Mesenchymal stem cell (in vitro differentiated cells and primary cell): ENCODE measurements at regions not wholly inside any gene's neighbourhood (a gene's known extent, or its start where the extent isn't known, plus 50 kb on each side); places are given as distances from the start of the nearest gene placed in this dataset.
"Not testable (repeated sequence)": the region's sequence is repeated elsewhere in the genome, so short reads cannot be mapped to it uniquely, and the experiment has no call there.

ENCODE experiments used
- DNase-seq: peaks from one replicate; pipeline ENCODE4 v3.0.0-alpha.2; 2013
- H2AFZ ChIP-seq: one replicate; pipeline ENCODE4 v1.6.1; 2013; ENCODE audit warnings: low read depth, mild to moderate bottlenecking, control low read depth, inconsistent platforms, low read length, moderate library complexity
- H2AK5ac ChIP-seq: 2 replicates; pipeline ENCODE4 v1.6.1; 2013; ENCODE audit warnings: low read length, moderate library complexity, mild to moderate bottlenecking, inconsistent platforms; ENCODE audit not compliant: severe bottlenecking
- H2BK120ac ChIP-seq: one replicate; pipeline ENCODE4 v1.6.1; 2013; ENCODE audit warnings: low read depth, mild to moderate bottlenecking, inconsistent platforms, low read length, moderate library complexity
- H2BK12ac ChIP-seq, 2 experiments: one replicate each; pipeline ENCODE4 v1.6.1; 2013; ENCODE audit warnings: inconsistent platforms in 2 of 2, low read length in 2 of 2, mild to moderate bottlenecking in 2 of 2, moderate library complexity in 2 of 2, control low read depth in 1 of 2
- H2BK15ac ChIP-seq: one replicate; pipeline ENCODE4 v1.6.1; 2013; ENCODE audit warnings: mild to moderate bottlenecking, low read depth, inconsistent platforms; ENCODE audit not compliant: poor library complexity, severe bottlenecking
- H2BK5ac ChIP-seq: 2 replicates; pipeline ENCODE4 v1.6.1; 2013; ENCODE audit warnings: low read depth, mild to moderate bottlenecking, low read length, control low read depth, inconsistent platforms; ENCODE audit not compliant: poor library complexity, severe bottlenecking
- H3K14ac ChIP-seq, 2 experiments: one replicate each; pipeline ENCODE4 v1.6.1; 2013; ENCODE audit warnings: inconsistent platforms in 2 of 2, low read length in 2 of 2, control low read depth in 1 of 2, mild to moderate bottlenecking in 1 of 2, moderate library complexity in 1 of 2
- H3K18ac ChIP-seq, 2 experiments: one replicate each; pipeline ENCODE4 v1.6.1; 2013; ENCODE audit warnings: inconsistent platforms in 2 of 2, low read length in 2 of 2, control low read depth in 1 of 2, low read depth in 1 of 2, mild to moderate bottlenecking in 1 of 2
- H3K23ac ChIP-seq, 2 experiments: one replicate each; pipeline ENCODE4 v1.6.1; 2013; ENCODE audit warnings: inconsistent platforms in 2 of 2, low read length in 2 of 2, mild to moderate bottlenecking in 2 of 2, moderate library complexity in 2 of 2, control low read depth in 1 of 2
- H3K27ac ChIP-seq: 2 replicates; pipeline ENCODE4 v1.5.1; 2013; ENCODE audit warnings: mild to moderate bottlenecking, moderate library complexity, low read length, control low read depth, inconsistent platforms; ENCODE audit not compliant: poor library complexity, severe bottlenecking
- H3K27me3 ChIP-seq, 2 experiments: 2 replicates each; pipeline versions ENCODE4 v1.6.1 to v1.7.0; 2013; ENCODE audit warnings: low read length in 2 of 2, mild to moderate bottlenecking in 2 of 2, moderate library complexity in 2 of 2, control low read depth in 1 of 2, inconsistent platforms in 1 of 2; ENCODE audit not compliant: control insufficient read depth in 1 of 2, insufficient read depth in 1 of 2
- H3K36me3 ChIP-seq, 2 experiments: 2 replicates each; pipeline versions ENCODE4 v1.6.1 to v1.7.0; 2013; ENCODE audit warnings: low read length in 2 of 2, control low read depth in 1 of 2, inconsistent platforms in 1 of 2, low read depth in 1 of 2, mild to moderate bottlenecking in 1 of 2; ENCODE audit not compliant: insufficient read depth in 2 of 2, control insufficient read depth in 1 of 2
- H3K4ac ChIP-seq, 2 experiments: one replicate each; pipeline ENCODE4 v1.6.1; 2013; ENCODE audit warnings: inconsistent platforms in 2 of 2, low read length in 2 of 2, mild to moderate bottlenecking in 2 of 2, moderate library complexity in 2 of 2, control low read depth in 1 of 2, low read depth in 1 of 2
- H3K4me1 ChIP-seq: 2 replicates; pipeline ENCODE4 v1.6.1; 2013; ENCODE audit warnings: low read depth, low read length, control low read depth; ENCODE audit not compliant: control insufficient read depth, insufficient read depth
- H3K4me2 ChIP-seq: 2 replicates; pipeline ENCODE4 v1.6.1; 2013; ENCODE audit warnings: low read length, mild to moderate bottlenecking, inconsistent platforms; ENCODE audit not compliant: poor library complexity, severe bottlenecking
- H3K4me3 ChIP-seq, 2 experiments: 2 replicates each; pipeline versions ENCODE4 v1.5.1 to v1.7.0; 2013; ENCODE audit warnings: low read length in 2 of 2, mild to moderate bottlenecking in 2 of 2, control low read depth in 1 of 2, low read depth in 1 of 2; ENCODE audit not compliant: insufficient read depth in 1 of 2
- H3K79me1 ChIP-seq: replicated peaks from 2 replicates; pipeline ENCODE4 v1.6.1; 2013; ENCODE audit warnings: mild to moderate bottlenecking, control low read depth, low read length, inconsistent platforms; ENCODE audit not compliant: poor library complexity, severe bottlenecking
- H3K9ac ChIP-seq: 2 replicates; pipeline ENCODE4 v1.7.0; 2013; ENCODE audit warnings: mild to moderate bottlenecking, low read length, moderate library complexity
- H3K9me3 ChIP-seq: 2 replicates; pipeline ENCODE4 v1.7.0; 2013; ENCODE audit warnings: mild to moderate bottlenecking, low read length; ENCODE audit not compliant: control insufficient read depth
- H4K8ac ChIP-seq: one replicate; pipeline ENCODE4 v1.6.1; 2013; ENCODE audit warnings: inconsistent platforms, mild to moderate bottlenecking, low read length, moderate library complexity
- H4K91ac ChIP-seq: one replicate; pipeline ENCODE4 v1.6.1; 2013; ENCODE audit warnings: mild to moderate bottlenecking, low read length, inconsistent platforms
- WGBS: methylation state at CpG from one replicate; pipeline ENCODE4 v1.1.7; 2013; ENCODE audit warnings: mixed read lengths; 5-methylcytosine and 5-hydroxymethylcytosine counted together

GRCh38 chr18:65998971-65999700 lies 248.3 kb downstream of the CDH7 start:
- not testable (repeated sequence) for DNase-seq, H2BK120ac ChIP-seq, H3K4me3 ChIP-seq, H4K8ac ChIP-seq, H3K9ac ChIP-seq, H2BK12ac ChIP-seq, H2AFZ ChIP-seq, H2BK15ac ChIP-seq, H3K79me1 ChIP-seq, H3K4me2 ChIP-seq, H3K14ac ChIP-seq, H2BK5ac ChIP-seq, H3K36me3 ChIP-seq, H3K18ac ChIP-seq, H3K23ac ChIP-seq, H3K9me3 ChIP-seq, H3K27ac ChIP-seq, H4K91ac ChIP-seq, H3K27me3 ChIP-seq, H3K4ac ChIP-seq, H2AK5ac ChIP-seq, H3K4me1 ChIP-seq
- WGBS: 86% methylated on average over 9 of the region's 11 CpGs

GRCh38 chr18:65995206-65995605 lies 244.4 kb downstream of the CDH7 start:
- Histone ChIP-seq H3K23ac (no peak overlapping the region), H3K9me3 (no peaks in the 10 kb centered on the region), H3K4me1 (no peaks in the 10 kb centered on the region), H4K8ac (no peak overlapping the region), H3K27ac (no peak overlapping the region), H3K36me3 (no peaks in the 10 kb centered on the region), H2BK120ac (no peak overlapping the region), H3K14ac (no peak overlapping the region), H2BK12ac (no peak overlapping the region), H4K91ac (no peak overlapping the region), H3K4me3 (no peak overlapping the region), H3K9ac (no peak overlapping the region), H3K18ac (no peak overlapping the region), H2BK5ac (no peak overlapping the region), H3K4ac (no peak overlapping the region), H3K27me3 (no peaks in the 10 kb centered on the region), H2AK5ac (no peak overlapping the region), H3K4me2 (no peak overlapping the region), H2BK15ac (no peak overlapping the region), H3K79me1 (no peaks in the 10 kb centered on the region), H2AFZ (no peak overlapping the region)
- no peak for DNase-seq
- WGBS: no CpG with 5 or more reads among the region's 3 CpGs

GRCh38 chr18:65994302-65994701 lies 243.5 kb downstream of the CDH7 start:
- H3K4me3 ChIP-seq: no peak overlapping the region
- H4K8ac ChIP-seq: no peak overlapping the region
- no peak overlapping the region for H3K9ac ChIP-seq
- no peak overlapping the region for H2BK12ac ChIP-seq
- no peaks in the 10 kb centered on the region for H3K36me3 ChIP-seq
- H3K9me3 ChIP-seq: no peaks in the 10 kb centered on the region
- no peak overlapping the region for H3K27ac ChIP-seq
- H3K4me2 ChIP-seq: no peak overlapping the region
- H3K18ac ChIP-seq: no peak overlapping the region
- no peak for DNase-seq
- H2BK5ac ChIP-seq: no peak overlapping the region
- H3K79me1 ChIP-seq: no peaks in the 10 kb centered on the region
- H3K4ac ChIP-seq: no peak overlapping the region
- H2AFZ ChIP-seq: no peak overlapping the region
- H2AK5ac ChIP-seq: no peak overlapping the region
- H2BK15ac ChIP-seq: no peak overlapping the region
- H4K91ac ChIP-seq: no peak overlapping the region
- no peak overlapping the region for H2BK120ac ChIP-seq
- no peak overlapping the region for H3K14ac ChIP-seq
- WGBS: no CpG with 5 or more reads among the region's 2 CpGs
- H3K27me3 ChIP-seq: no peaks in the 10 kb centered on the region
- H3K4me1 ChIP-seq: no peaks in the 10 kb centered on the region
- H3K23ac ChIP-seq: no peak overlapping the region

- H3K23ac ChIP-seq: no peak overlapping the region
- no peaks in the 10 kb centered on the region for H3K4me1 ChIP-seq
- no peak overlapping the region for H3K4ac ChIP-seq
- no peak overlapping the region for H3K4me3 ChIP-seq
- H2BK12ac ChIP-seq: no peak overlapping the region
- no peak overlapping the region for H3K14ac ChIP-seq
- H2BK5ac ChIP-seq: no peak overlapping the region
- no peaks in the 10 kb centered on the region for H3K27me3 ChIP-seq
- no peaks in the 10 kb centered on the region for H3K36me3 ChIP-seq
- no peaks in the 10 kb centered on the region for H3K79me1 ChIP-seq
- H2AFZ ChIP-seq: no peak overlapping the region
- no peak overlapping the region for H4K8ac ChIP-seq
- no peak for DNase-seq
- no peak overlapping the region for H4K91ac ChIP-seq
- H3K9ac ChIP-seq: no peak overlapping the region
- whole genome bisulfite sequencing: 85% methylated on average over 2 of the region's 3 CpGs
- no peaks in the 10 kb centered on the region for H3K9me3 ChIP-seq
- no peak overlapping the region for H3K18ac ChIP-seq
- H2AK5ac ChIP-seq: no peak overlapping the region
- H3K27ac ChIP-seq: no peak overlapping the region
- H2BK120ac ChIP-seq: no peak overlapping the region
- no peak overlapping the region for H3K4me2 ChIP-seq
- H2BK15ac ChIP-seq: no peak overlapping the region
These were observed 240.3 kb downstream of the CDH7 start for GRCh38 chr18:65990944-65991708.
